ENCODE measurements at regions not wholly inside any gene's neighbourhood (a gene's known extent, or its start where the extent isn't known, plus 50 kb on each side); places are given as distances from the start of the nearest gene placed in this dataset.
"Not testable (repeated sequence)": the region's sequence is repeated elsewhere in the genome, so short reads cannot be mapped to it uniquely, and the experiment has no call there.

GRCh38 chr14:106470028-106470427, 943.6 kb downstream of the TMEM121 start:
- TF ChIP-seq EZH2 (IDR thresholded peaks at IDR 0.05; ENCODE audit: insufficient read depth, low read length); CTCF (IDR thresholded peaks at IDR 0.05; ENCODE audit: insufficient read depth, low read depth, low read length): not testable (repeated sequence)
